ENCODE measurements at regions not wholly inside any gene's neighbourhood (a gene's known extent, or its start where the extent isn't known, plus 50 kb on each side); places are given as distances from the start of the nearest gene placed in this dataset.

DNA sequence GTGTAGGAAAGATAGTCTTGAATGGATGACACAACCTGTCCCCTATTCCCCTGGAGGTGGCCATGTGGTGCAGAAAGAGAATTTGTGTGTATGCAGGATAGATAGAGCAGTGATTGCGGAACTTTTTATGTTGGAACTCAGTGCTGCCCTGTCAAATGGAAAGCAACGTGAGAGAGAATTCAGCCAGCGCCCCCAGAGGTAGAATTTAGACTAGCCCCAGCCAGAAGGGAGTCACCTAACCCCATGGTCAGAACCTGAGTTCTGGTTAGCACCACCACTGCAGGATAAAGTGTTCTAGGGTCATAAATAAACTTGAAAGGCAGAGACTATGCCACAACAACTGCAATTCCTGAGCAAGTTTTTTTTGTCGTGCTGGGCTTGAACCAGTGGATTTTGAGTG is 152.9 kb upstream of the GRIA4 start:
- Mint-ChIP-seq H3K36me3 (ENCODE audit: insufficient read depth, unreplicated experiment) (no peaks in the 10 kb centered on the region), H3K4me1 (ENCODE audit: insufficient read depth, unreplicated experiment) (no peaks in the 10 kb centered on the region), H3K4me3 (ENCODE audit: unreplicated experiment) (no peak overlapping the region), H3K27ac (ENCODE audit: low read depth, unreplicated experiment) (no peak overlapping the region), H3K9me3 (ENCODE audit: unreplicated experiment) (peaks cover 7% of the 10 kb centered on the region), H3K27me3 (ENCODE audit: insufficient read depth, unreplicated experiment) (no peaks in the 10 kb centered on the region)
- ChIA-PET POLR2A (interaction anchor here (0.7 kb wide), 1 partner anchor 690 kb away, joined by 3 read pairs; no protein-coding TSS in a partner anchor), CTCF (interaction anchor here (0.6 kb wide), 1 partner anchor 47 kb away, joined by 3 read pairs; no protein-coding TSS in a partner anchor)
- no peak for TF ChIP-seq CTCF (IDR thresholded peaks at IDR 0.05; ENCODE audit: unreplicated experiment)
- no peak for DNase-seq (ENCODE audit: unreplicated experiment)
- intact Hi-C loops (cut with micrococcal nuclease) = no loop called here
- no TSS peak for BruUV-seq (replicated peaks)

DNA sequence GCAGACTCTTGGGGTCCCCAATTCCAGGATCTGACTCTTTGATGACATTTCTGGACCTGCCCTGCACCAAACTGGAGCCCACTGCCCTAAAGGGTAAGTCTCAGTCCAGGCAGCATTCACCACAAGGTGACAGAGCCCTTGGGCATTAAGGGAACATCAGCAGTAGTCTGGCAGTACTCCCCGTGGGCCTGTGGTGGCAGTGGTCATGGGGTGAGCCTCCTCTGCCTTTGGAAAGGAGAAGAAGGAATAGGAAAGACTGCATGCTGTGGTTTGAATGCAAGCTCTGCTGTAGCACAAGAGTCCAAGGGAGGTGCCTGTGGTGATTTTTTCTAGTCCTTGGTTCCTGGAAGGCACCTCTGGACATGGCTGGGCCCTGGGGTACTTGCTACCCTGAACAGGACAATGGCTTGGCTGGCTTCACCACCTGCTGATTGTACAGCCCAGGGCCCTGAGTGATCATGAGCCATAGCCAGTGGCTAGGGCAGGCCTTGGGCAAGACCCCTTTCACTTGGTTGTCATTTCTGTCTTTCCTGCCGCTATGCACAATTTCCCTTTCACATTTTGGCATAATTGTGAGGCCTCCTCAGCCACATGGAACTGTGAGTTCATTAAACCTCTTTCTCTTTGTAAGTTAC is 160.7 kb upstream of the GRIA4 start:
- no peak for DNase-seq (ENCODE audit: unreplicated experiment)
- Mint-ChIP-seq H3K4me1 (ENCODE audit: insufficient read depth, unreplicated experiment) (no peaks in the 10 kb centered on the region), H3K9me3 (ENCODE audit: unreplicated experiment) (peaks cover 18% of the 10 kb centered on the region), H3K27me3 (ENCODE audit: insufficient read depth, unreplicated experiment) (no peaks in the 10 kb centered on the region), H3K4me3 (ENCODE audit: unreplicated experiment) (no peak overlapping the region), H3K36me3 (ENCODE audit: insufficient read depth, unreplicated experiment) (no peaks in the 10 kb centered on the region), H3K27ac (ENCODE audit: low read depth, unreplicated experiment) (no peak overlapping the region)
- ChIA-PET CTCF (no interaction called here), POLR2A (no interaction called here)
- no TSS peak for BruUV-seq (replicated peaks)
- intact Hi-C loops (cut with micrococcal nuclease) = no loop called here
- no peak for TF ChIP-seq CTCF (IDR thresholded peaks at IDR 0.05; ENCODE audit: unreplicated experiment)

DNA sequence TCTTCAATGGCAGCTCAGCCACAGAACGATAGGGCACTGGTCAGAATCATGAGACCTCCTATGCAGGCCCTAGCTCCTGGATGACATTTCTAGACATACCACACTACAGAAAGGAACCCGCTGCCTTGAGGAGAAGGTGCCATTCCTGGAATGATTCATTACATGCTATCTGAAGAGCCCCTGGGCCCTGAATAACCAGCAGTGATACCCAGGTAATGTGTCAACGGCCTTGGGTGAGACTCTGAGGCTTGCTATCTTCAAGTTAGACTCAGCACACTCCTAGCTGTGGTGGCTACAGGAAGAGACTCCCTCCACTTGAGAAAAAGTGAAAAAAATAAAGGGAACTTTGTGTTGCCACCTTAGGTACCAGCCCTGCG is 161.2 kb upstream of the GRIA4 start:
- no peak for DNase-seq (ENCODE audit: unreplicated experiment)
- intact Hi-C loops (cut with micrococcal nuclease) = no loop called here
- ChIA-PET CTCF (no interaction called here), POLR2A (no interaction called here)
- no peak overlapping the region for H3K4me3 Mint-ChIP-seq (ENCODE audit: unreplicated experiment)
- no peaks in the 10 kb centered on the region for H3K36me3 Mint-ChIP-seq (ENCODE audit: insufficient read depth, unreplicated experiment)
- H3K4me1 Mint-ChIP-seq (ENCODE audit: insufficient read depth, unreplicated experiment) = no peaks in the 10 kb centered on the region
- TF ChIP-seq CTCF (IDR thresholded peaks at IDR 0.05; ENCODE audit: unreplicated experiment) = no peak
- H3K27me3 Mint-ChIP-seq (ENCODE audit: insufficient read depth, unreplicated experiment) = no peaks in the 10 kb centered on the region
- H3K27ac Mint-ChIP-seq (ENCODE audit: low read depth, unreplicated experiment) = no peak overlapping the region
- H3K9me3 Mint-ChIP-seq (ENCODE audit: unreplicated experiment) = peaks cover 18% of the 10 kb centered on the region
- BruUV-seq (replicated peaks) = no TSS peak

DNA sequence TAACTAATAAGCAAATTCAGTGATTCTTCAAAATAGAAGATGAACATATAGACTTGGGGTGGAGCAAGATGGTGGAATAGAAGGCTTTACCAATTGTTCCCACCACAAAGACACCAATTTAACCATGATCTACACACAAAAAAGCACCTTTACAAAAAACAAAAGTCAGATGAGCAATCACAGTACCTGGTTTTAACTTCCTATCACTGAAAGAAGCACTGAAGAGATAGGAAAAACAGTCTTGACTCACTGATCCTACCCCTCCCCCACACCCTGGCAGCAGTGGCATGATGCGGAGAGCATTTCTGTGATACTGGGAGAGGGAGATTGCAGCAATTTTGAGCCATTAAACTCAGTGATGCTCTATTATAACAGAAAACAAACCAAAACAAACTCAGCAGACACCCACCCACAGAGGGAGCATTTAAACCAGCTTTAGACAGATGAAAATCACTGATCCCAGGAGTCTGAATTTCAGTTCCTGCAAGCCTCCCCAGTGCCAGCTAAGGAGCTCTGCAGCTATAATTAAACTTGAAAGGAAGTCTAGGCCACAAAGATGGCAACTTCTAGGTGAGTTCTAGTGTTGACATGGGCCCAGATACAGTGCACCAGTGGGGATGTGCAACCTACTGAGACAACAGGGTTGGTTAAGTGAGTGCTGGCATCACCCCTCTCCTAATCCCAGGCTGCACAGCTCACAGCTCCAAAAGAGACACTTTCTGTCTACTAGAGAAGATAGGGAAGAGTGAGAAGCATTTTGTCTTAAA is 161.8 kb upstream of the GRIA4 start:
- POLR2A ChIA-PET = interaction anchor here (0.6 kb wide), 1 partner anchor 1243 kb away, joined by 3 read pairs; no protein-coding TSS in a partner anchor
- peak overlapping the region; percentile 4 for H3K27ac Mint-ChIP-seq (ENCODE audit: low read depth, unreplicated experiment)
- no peak overlapping the region for H3K4me3 Mint-ChIP-seq (ENCODE audit: unreplicated experiment)
- intact Hi-C loops (cut with micrococcal nuclease) = no loop called here
- H3K9me3 Mint-ChIP-seq (ENCODE audit: unreplicated experiment) = peaks cover 18% of the 10 kb centered on the region
- H3K36me3 Mint-ChIP-seq (ENCODE audit: insufficient read depth, unreplicated experiment) = no peaks in the 10 kb centered on the region
- H3K4me1 Mint-ChIP-seq (ENCODE audit: insufficient read depth, unreplicated experiment) = no peaks in the 10 kb centered on the region
- no TSS peak for BruUV-seq (replicated peaks)
- no peaks in the 10 kb centered on the region for H3K27me3 Mint-ChIP-seq (ENCODE audit: insufficient read depth, unreplicated experiment)
- no peak for DNase-seq (ENCODE audit: unreplicated experiment)
- CTCF ChIA-PET = no interaction called here
- no peak for TF ChIP-seq CTCF (IDR thresholded peaks at IDR 0.05; ENCODE audit: unreplicated experiment)
